ENCODE measurements at regions not wholly inside any gene's neighbourhood (a gene's known extent, or its start where the extent isn't known, plus 50 kb on each side); places are given as distances from the start of the nearest gene placed in this dataset.

DNA sequence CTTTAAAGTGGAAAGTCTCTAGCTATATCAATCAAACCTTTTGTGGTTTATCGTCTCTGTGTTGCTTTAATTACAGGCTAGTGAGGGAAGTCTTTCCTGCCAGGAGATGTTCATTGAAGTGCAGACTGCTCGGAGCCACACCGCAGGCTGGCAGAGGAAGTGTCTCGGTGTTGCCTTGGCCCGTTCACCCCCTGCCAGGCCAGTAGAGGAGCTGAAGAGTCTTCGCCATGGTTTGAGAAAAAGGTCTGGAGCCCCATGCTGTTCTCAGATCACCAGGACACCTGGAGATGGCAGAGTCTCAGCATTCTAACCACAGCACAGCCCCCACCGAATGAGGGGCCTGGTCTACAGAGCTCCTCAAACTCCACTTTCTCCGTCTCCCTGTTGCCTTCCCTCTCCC, 275.9 kb upstream of the PLPP4 start:
- H3K36me3 ChIP-seq (replicated peaks in 1 of 2; ENCODE audit: control extremely low read depth in 1 of 2, control insufficient read depth in 1 of 2, extremely low read depth in 1 of 2, insufficient read depth in 2 of 2, low read length in 1 of 2), result no peaks in the 10 kb centered on the region
- no peak overlapping the region for H3K4me2 ChIP-seq (replicated peaks; ENCODE audit: low read depth, low read length, poor library complexity, severe bottlenecking)
- intact Hi-C loops (cut with micrococcal nuclease), result no loop called here
- DNase-seq (no peak), ATAC-seq (ENCODE audit: low read depth) (no peak)
- H4K20me1 ChIP-seq (ENCODE audit: control insufficient read depth, insufficient read depth, low read length, poor library complexity, severe bottlenecking), result no peaks in the 10 kb centered on the region
- no peak overlapping the region for H3K27ac Mint-ChIP-seq
- POLR2A ChIA-PET, result no interaction called here
- H3K27me3 Mint-ChIP-seq, result no peaks in the 10 kb centered on the region
- H3K9ac ChIP-seq (ENCODE audit: low read length), result no peak overlapping the region
- H3K4me3 ChIP-seq (ENCODE audit: control extremely low read depth in 1 of 5, extremely low read depth in 1 of 5, insufficient read depth in 1 of 5, low read depth in 2 of 5, low read length in 4 of 5), result no peak overlapping the region
- no peak overlapping the region for H3K27ac ChIP-seq (ENCODE audit: low read length in 2 of 2)
- no peaks in the 10 kb centered on the region for H3K9me3 ChIP-seq (ENCODE audit: control extremely low read depth in 1 of 3, control insufficient read depth in 2 of 3, insufficient read depth in 1 of 3, low read length in 2 of 3)
- H3K79me2 ChIP-seq (ENCODE audit: control insufficient read depth, insufficient read depth, low read length), result no peaks in the 10 kb centered on the region
- H3K4me1 Mint-ChIP-seq, result no peaks in the 10 kb centered on the region
- H3K27me3 ChIP-seq (replicated peaks in 1 of 4; ENCODE audit: control extremely low read depth in 1 of 4, control insufficient read depth in 3 of 4, insufficient read depth in 4 of 4, low read length in 3 of 4), result no peaks in the 10 kb centered on the region
- H3K4me1 ChIP-seq (ENCODE audit: control insufficient read depth in 2 of 2, insufficient read depth in 2 of 2, low read length in 2 of 2), result no peaks in the 10 kb centered on the region
- CTCF ChIA-PET, result no interaction called here
- no peak overlapping the region for H3K4me3 Mint-ChIP-seq
- WGBS (ENCODE audit: insufficient coverage), result 67% methylated on average over 8 of the region's 8 CpGs
- H3K9me3 Mint-ChIP-seq (ENCODE audit: insufficient read depth), result no peaks in the 10 kb centered on the region
- H2AFZ ChIP-seq (ENCODE audit: insufficient read depth, low read depth, low read length, poor library complexity, severe bottlenecking), result no peak overlapping the region
- TF ChIP-seq CTCF (IDR thresholded peaks at IDR 0.05), result no peak
- TF ChIP-seq EZH2 (IDR thresholded peaks at IDR 0.05; ENCODE audit: borderline replicate concordance, insufficient read depth, low read depth, low read length, poor library complexity, severe bottlenecking), result no peak

GRCh38 chr10:120182431-120182830, 274.6 kb upstream of the PLPP4 start:
- H3K4me3 ChIP-seq (ENCODE audit: control extremely low read depth in 1 of 5, extremely low read depth in 1 of 5, insufficient read depth in 1 of 5, low read depth in 2 of 5, low read length in 4 of 5), result no peak overlapping the region
- no peaks in the 10 kb centered on the region for H3K4me1 ChIP-seq (ENCODE audit: control insufficient read depth in 2 of 2, insufficient read depth in 2 of 2, low read length in 2 of 2)
- no peak overlapping the region for H3K27ac ChIP-seq (ENCODE audit: low read length in 2 of 2)
- no peak overlapping the region for H2AFZ ChIP-seq (ENCODE audit: insufficient read depth, low read depth, low read length, poor library complexity, severe bottlenecking)
- no peaks in the 10 kb centered on the region for H3K79me2 ChIP-seq (ENCODE audit: control insufficient read depth, insufficient read depth, low read length)
- no peak overlapping the region for H3K4me2 ChIP-seq (replicated peaks; ENCODE audit: low read depth, low read length, poor library complexity, severe bottlenecking)
- DNase-seq (no peak), ATAC-seq (ENCODE audit: low read depth) (no peak)
- H4K20me1 ChIP-seq (ENCODE audit: control insufficient read depth, insufficient read depth, low read length, poor library complexity, severe bottlenecking), result no peaks in the 10 kb centered on the region
- H3K4me3 Mint-ChIP-seq, result no peak overlapping the region
- no peaks in the 10 kb centered on the region for H3K9me3 Mint-ChIP-seq (ENCODE audit: insufficient read depth)
- H3K27ac Mint-ChIP-seq, result no peak overlapping the region
- TF ChIP-seq CTCF (IDR thresholded peaks at IDR 0.05) (no peak), EZH2 (IDR thresholded peaks at IDR 0.05; ENCODE audit: borderline replicate concordance, insufficient read depth, low read depth, low read length, poor library complexity, severe bottlenecking) (no peak)
- no peak overlapping the region for H3K9ac ChIP-seq (ENCODE audit: low read length)
- H3K9me3 ChIP-seq (ENCODE audit: control extremely low read depth in 1 of 3, control insufficient read depth in 2 of 3, insufficient read depth in 1 of 3, low read length in 2 of 3), result no peaks in the 10 kb centered on the region
- ChIA-PET CTCF (no interaction called here), POLR2A (no interaction called here)
- no CpG with 5 or more reads among the region's 1 CpG for WGBS (ENCODE audit: insufficient coverage)
- H3K4me1 Mint-ChIP-seq, result no peaks in the 10 kb centered on the region
- no peaks in the 10 kb centered on the region for H3K36me3 ChIP-seq (replicated peaks in 1 of 2; ENCODE audit: control extremely low read depth in 1 of 2, control insufficient read depth in 1 of 2, extremely low read depth in 1 of 2, insufficient read depth in 2 of 2, low read length in 1 of 2)
- no peaks in the 10 kb centered on the region for H3K27me3 Mint-ChIP-seq
- intact Hi-C loops (cut with micrococcal nuclease), result no loop called here
- no peaks in the 10 kb centered on the region for H3K27me3 ChIP-seq (replicated peaks in 1 of 4; ENCODE audit: control extremely low read depth in 1 of 4, control insufficient read depth in 3 of 4, insufficient read depth in 4 of 4, low read length in 3 of 4)
